ENCODE measurements at regions not wholly inside any gene's neighbourhood (a gene's known extent, or its start where the extent isn't known, plus 50 kb on each side); places are given as distances from the start of the nearest gene placed in this dataset.

GRCh38 chr5:2651116-2651515 lies 100.4 kb downstream of the IRX2 start:
- no peak overlapping the region for H3K27ac ChIP-seq
- H3K4me3 ChIP-seq, result no peak overlapping the region
- no peak for DNase-seq
- H3K9me3 ChIP-seq, result no peaks in the 10 kb centered on the region
- TF ChIP-seq CTCF (IDR thresholded peaks at IDR 0.05), result no peak
- no peak overlapping the region for H3K9ac ChIP-seq (ENCODE audit: low read depth in 2 of 2, low read length in 2 of 2)
- no peaks in the 10 kb centered on the region for H3K4me1 ChIP-seq
- intact Hi-C loops (cut with DNase I), result no loop called here
- H3K27me3 ChIP-seq, result no peaks in the 10 kb centered on the region
- no peaks in the 10 kb centered on the region for H3K36me3 ChIP-seq

GRCh38 chr5:2642684-2643345 lies 108.7 kb downstream of the IRX2 start:
- TF ChIP-seq CTCF (IDR thresholded peaks at IDR 0.05), result no peak
- no peaks in the 10 kb centered on the region for H3K4me1 ChIP-seq
- intact Hi-C loops (cut with DNase I), result no loop called here
- no peak for DNase-seq
- H3K27ac ChIP-seq, result no peak overlapping the region
- no peaks in the 10 kb centered on the region for H3K27me3 ChIP-seq
- no peaks in the 10 kb centered on the region for H3K36me3 ChIP-seq
- H3K4me3 ChIP-seq, result no peak overlapping the region
- no peaks in the 10 kb centered on the region for H3K9me3 ChIP-seq
- H3K9ac ChIP-seq (ENCODE audit: low read depth in 2 of 2, low read length in 2 of 2), result no peak overlapping the region

GRCh38 chr5:2640717-2641116 lies 110.8 kb downstream of the IRX2 start:
- no peaks in the 10 kb centered on the region for H3K4me1 ChIP-seq
- intact Hi-C loops (cut with DNase I), result no loop called here
- no peak overlapping the region for H3K9ac ChIP-seq (ENCODE audit: low read depth in 2 of 2, low read length in 2 of 2)
- H3K27me3 ChIP-seq, result no peaks in the 10 kb centered on the region
- no peak overlapping the region for H3K27ac ChIP-seq
- TF ChIP-seq CTCF (IDR thresholded peaks at IDR 0.05), result no peak
- DNase-seq, result no peak
- H3K36me3 ChIP-seq, result no peaks in the 10 kb centered on the region
- H3K9me3 ChIP-seq, result no peaks in the 10 kb centered on the region
- no peak overlapping the region for H3K4me3 ChIP-seq

- H3K4me3 ChIP-seq, result no peak overlapping the region
- TF ChIP-seq CTCF (IDR thresholded peaks at IDR 0.05), result no peak
- DNase-seq, result no peak
- no peak overlapping the region for H3K27ac ChIP-seq
- H3K36me3 ChIP-seq, result no peaks in the 10 kb centered on the region
- H3K9ac ChIP-seq (ENCODE audit: low read depth in 2 of 2, low read length in 2 of 2), result no peak overlapping the region
- H3K4me1 ChIP-seq, result no peaks in the 10 kb centered on the region
- H3K27me3 ChIP-seq, result no peaks in the 10 kb centered on the region
- intact Hi-C loops (cut with DNase I), result no loop called here
- no peaks in the 10 kb centered on the region for H3K9me3 ChIP-seq
Measured at GRCh38 chr5:2639425-2639824, 112.1 kb downstream of the IRX2 start.

- H3K27ac ChIP-seq, result no peak overlapping the region
- H3K9me3 ChIP-seq, result no peaks in the 10 kb centered on the region
- intact Hi-C loops (cut with DNase I), result no loop called here
- H3K4me3 ChIP-seq, result no peak overlapping the region
- DNase-seq, result no peak
- no peaks in the 10 kb centered on the region for H3K36me3 ChIP-seq
- TF ChIP-seq CTCF (IDR thresholded peaks at IDR 0.05), result no peak
- no peaks in the 10 kb centered on the region for H3K4me1 ChIP-seq
- H3K9ac ChIP-seq (ENCODE audit: low read depth in 2 of 2, low read length in 2 of 2), result no peak overlapping the region
- no peaks in the 10 kb centered on the region for H3K27me3 ChIP-seq
Measured at GRCh38 chr5:2634399-2635176, 116.9 kb downstream of the IRX2 start.

Data from colonic mucosa (tissue), 4 donors.